ENCODE measurements at regions not wholly inside any gene's neighbourhood (a gene's known extent, or its start where the extent isn't known, plus 50 kb on each side); places are given as distances from the start of the nearest gene placed in this dataset.
"Not testable (repeated sequence)": the region's sequence is repeated elsewhere in the genome, so short reads cannot be mapped to it uniquely, and the experiment has no call there.

DNA sequence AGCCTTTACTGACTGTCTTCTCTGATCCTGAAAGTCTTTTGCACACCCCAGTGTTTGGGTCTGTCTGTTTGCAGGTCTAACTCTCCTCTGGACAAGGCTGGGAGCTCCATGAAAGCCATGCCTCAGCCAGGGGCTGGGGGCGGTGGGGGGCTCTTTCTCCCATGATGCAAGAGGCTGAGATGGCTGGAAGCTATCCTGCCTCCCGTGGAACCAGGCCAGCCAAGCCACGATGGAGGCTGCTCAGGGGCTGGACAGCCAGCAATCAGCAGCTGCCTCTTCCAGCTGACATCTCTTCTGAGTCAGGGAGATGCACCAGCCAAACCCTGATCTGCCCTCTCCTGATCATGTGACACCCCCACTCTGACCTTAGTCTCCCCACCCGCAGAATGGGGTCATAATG lies 154.0 kb downstream of the BARX1 start:
- Histone ChIP-seq H3K9ac (ENCODE audit: low read length) (no peak overlapping the region), H3K27me3 (ENCODE audit: control insufficient read depth, insufficient read depth, low read length) (no peaks in the 10 kb centered on the region)

DNA sequence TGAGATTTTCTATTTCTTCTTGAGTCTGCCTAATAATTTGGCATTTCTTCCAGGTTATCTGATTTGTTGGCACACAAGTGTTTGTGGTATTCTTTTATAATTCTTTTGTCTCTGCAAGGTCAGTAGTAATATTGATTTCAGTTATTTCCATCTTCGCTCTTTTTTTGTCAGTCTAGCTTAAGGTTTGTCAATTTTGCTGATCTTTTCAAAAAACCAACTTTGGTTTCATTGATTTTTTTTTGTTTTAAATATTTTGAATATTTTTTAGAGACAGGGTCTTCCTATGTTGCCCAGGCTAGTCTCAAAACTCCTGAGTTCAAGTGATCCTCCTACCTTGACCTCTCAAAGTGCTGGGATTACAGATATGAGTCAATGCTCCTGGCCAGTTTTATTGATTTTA lies 162.8 kb downstream of the BARX1 start:
- H3K9me3 ChIP-seq (ENCODE audit: control insufficient read depth, low read depth, low read length): no peaks in the 10 kb centered on the region
- no peaks in the 10 kb centered on the region for H3K27me3 ChIP-seq (ENCODE audit: control insufficient read depth, insufficient read depth, low read length)
- no peaks in the 10 kb centered on the region for H3K36me3 ChIP-seq (ENCODE audit: control insufficient read depth, low read depth, low read length)
- no peak overlapping the region for H3K4me3 ChIP-seq (ENCODE audit: low read length)
- no peak overlapping the region for H3K9ac ChIP-seq (ENCODE audit: low read length)
- no peak overlapping the region for H3K27ac ChIP-seq (ENCODE audit: low read length)
- H3K4me1 ChIP-seq (ENCODE audit: control insufficient read depth, low read depth, low read length): peaks cover 6% of the 10 kb centered on the region

More for the DNA sequence above, 154.0 kb downstream of the BARX1 start:
- no peaks in the 10 kb centered on the region for H3K9me3 ChIP-seq (ENCODE audit: control insufficient read depth, low read depth, low read length)
- no peaks in the 10 kb centered on the region for H3K36me3 ChIP-seq (ENCODE audit: control insufficient read depth, low read depth, low read length)
- no peak overlapping the region for H3K4me3 ChIP-seq (ENCODE audit: low read length)
- H3K27ac ChIP-seq (ENCODE audit: low read length): no peak overlapping the region
- no peaks in the 10 kb centered on the region for H3K4me1 ChIP-seq (ENCODE audit: control insufficient read depth, low read depth, low read length)

GRCh38 chr9:93786204-93786603 lies 169.0 kb downstream of the BARX1 start:
- Histone ChIP-seq H3K36me3 (ENCODE audit: control insufficient read depth, low read depth, low read length) (no peaks in the 10 kb centered on the region), H3K9ac (ENCODE audit: low read length) (no peak overlapping the region), H3K27me3 (ENCODE audit: control insufficient read depth, insufficient read depth, low read length) (no peaks in the 10 kb centered on the region), H3K27ac (ENCODE audit: low read length) (no peak overlapping the region), H3K4me1 (ENCODE audit: control insufficient read depth, low read depth, low read length) (no peaks in the 10 kb centered on the region), H3K9me3 (ENCODE audit: control insufficient read depth, low read depth, low read length) (no peaks in the 10 kb centered on the region), H3K4me3 (ENCODE audit: low read length) (no peak overlapping the region)

- Histone ChIP-seq H3K4me3 (ENCODE audit: low read length) (no peak overlapping the region), H3K27ac (ENCODE audit: low read length) (no peak overlapping the region), H3K27me3 (ENCODE audit: control insufficient read depth, insufficient read depth, low read length) (no peaks in the 10 kb centered on the region), H3K4me1 (ENCODE audit: control insufficient read depth, low read depth, low read length) (no peaks in the 10 kb centered on the region), H3K9me3 (ENCODE audit: control insufficient read depth, low read depth, low read length) (no peaks in the 10 kb centered on the region), H3K36me3 (ENCODE audit: control insufficient read depth, low read depth, low read length) (no peaks in the 10 kb centered on the region), H3K9ac (ENCODE audit: low read length) (no peak overlapping the region)
Observed at GRCh38 chr9:93776873-93777272, 178.3 kb downstream of the BARX1 start.

DNA sequence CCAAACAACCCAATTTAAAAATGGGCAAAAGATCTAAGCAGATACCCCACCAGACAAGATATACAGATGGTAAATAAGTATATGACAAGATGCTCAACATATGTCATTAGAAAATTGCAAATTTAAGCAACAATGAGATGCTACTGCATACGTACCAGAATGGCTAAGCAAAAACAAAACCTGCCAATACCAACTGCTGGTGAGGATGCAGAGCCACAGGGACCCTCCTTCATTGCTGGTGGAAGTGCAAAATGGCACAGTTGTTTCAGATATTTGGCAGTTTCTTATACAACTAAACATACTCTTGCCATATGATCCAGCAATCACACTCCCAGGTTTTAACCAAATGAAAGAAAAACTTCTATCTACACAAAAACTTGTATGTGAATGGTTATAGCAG lies 178.9 kb downstream of the BARX1 start:
- H3K4me3 ChIP-seq (ENCODE audit: low read length): no peak overlapping the region
- no peaks in the 10 kb centered on the region for H3K27me3 ChIP-seq (ENCODE audit: control insufficient read depth, insufficient read depth, low read length)
- H3K27ac ChIP-seq (ENCODE audit: low read length): no peak overlapping the region
- H3K36me3 ChIP-seq (ENCODE audit: control insufficient read depth, low read depth, low read length): no peaks in the 10 kb centered on the region
- H3K9me3 ChIP-seq (ENCODE audit: control insufficient read depth, low read depth, low read length): no peaks in the 10 kb centered on the region
- H3K4me1 ChIP-seq (ENCODE audit: control insufficient read depth, low read depth, low read length): no peaks in the 10 kb centered on the region
- H3K9ac ChIP-seq (ENCODE audit: low read length): no peak overlapping the region

DNA sequence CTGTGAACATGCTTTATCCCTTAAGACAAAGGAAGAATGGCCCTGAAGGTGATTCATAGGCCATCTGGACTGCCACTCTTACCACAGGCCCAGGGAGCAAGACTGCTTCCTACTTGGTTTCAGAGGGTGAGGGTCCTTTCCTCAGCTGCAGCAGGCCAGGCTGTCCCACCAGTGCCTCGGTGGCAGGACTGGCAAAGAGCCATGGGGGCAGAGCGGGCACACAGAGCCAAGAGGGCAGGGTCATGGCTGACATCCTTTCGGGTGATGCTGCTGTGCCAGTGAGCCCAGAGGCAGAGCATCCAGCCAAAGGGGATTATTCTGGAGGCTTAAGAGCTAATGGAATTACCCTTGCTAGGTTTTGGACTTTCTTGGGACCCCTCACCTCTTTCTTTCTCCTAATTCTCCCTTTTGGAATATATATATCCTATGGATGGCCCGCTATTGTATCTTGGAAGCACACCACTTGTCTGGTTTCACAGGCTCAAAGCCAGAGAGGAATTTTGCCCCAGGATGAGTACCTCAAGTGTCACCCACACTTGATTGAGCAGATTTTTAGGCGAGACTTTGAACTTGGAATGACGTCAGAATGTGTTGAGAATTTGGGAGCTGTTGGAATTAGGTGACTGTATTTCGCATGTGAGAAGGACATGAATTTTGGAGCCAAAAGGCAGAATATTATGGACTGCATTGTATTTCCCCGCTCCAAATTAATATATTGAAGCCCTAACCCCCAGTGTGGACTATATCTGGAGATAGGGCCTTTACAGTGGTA lies 180.6 kb downstream of the BARX1 start:
- H3K4me3 ChIP-seq (ENCODE audit: low read length): no peak overlapping the region
- no peak overlapping the region for H3K27ac ChIP-seq (ENCODE audit: low read length)
- H3K4me1 ChIP-seq (ENCODE audit: control insufficient read depth, low read depth, low read length): no peaks in the 10 kb centered on the region
- no peaks in the 10 kb centered on the region for H3K36me3 ChIP-seq (ENCODE audit: control insufficient read depth, low read depth, low read length)
- no peaks in the 10 kb centered on the region for H3K9me3 ChIP-seq (ENCODE audit: control insufficient read depth, low read depth, low read length)
- no peak overlapping the region for H3K9ac ChIP-seq (ENCODE audit: low read length)
- no peaks in the 10 kb centered on the region for H3K27me3 ChIP-seq (ENCODE audit: control insufficient read depth, insufficient read depth, low read length)

GRCh38 chr9:93771276-93771675 lies 183.9 kb downstream of the BARX1 start:
- H3K27ac ChIP-seq (ENCODE audit: low read length): no peak overlapping the region
- no peaks in the 10 kb centered on the region for H3K27me3 ChIP-seq (ENCODE audit: control insufficient read depth, insufficient read depth, low read length)
- peaks cover 1% of the 10 kb centered on the region for H3K9me3 ChIP-seq (ENCODE audit: control insufficient read depth, low read depth, low read length)
- H3K9ac ChIP-seq (ENCODE audit: low read length): no peak overlapping the region
- no peaks in the 10 kb centered on the region for H3K36me3 ChIP-seq (ENCODE audit: control insufficient read depth, low read depth, low read length)
- no peak overlapping the region for H3K4me3 ChIP-seq (ENCODE audit: low read length)
- H3K4me1 ChIP-seq (ENCODE audit: control insufficient read depth, low read depth, low read length): no peaks in the 10 kb centered on the region

- Histone ChIP-seq H3K36me3 (ENCODE audit: control insufficient read depth, low read depth, low read length) (no peaks in the 10 kb centered on the region), H3K27me3 (ENCODE audit: control insufficient read depth, insufficient read depth, low read length) (no peaks in the 10 kb centered on the region), H3K9me3 (ENCODE audit: control insufficient read depth, low read depth, low read length) (peaks cover 12% of the 10 kb centered on the region), H3K4me1 (ENCODE audit: control insufficient read depth, low read depth, low read length) (peaks cover 17% of the 10 kb centered on the region), H3K27ac (ENCODE audit: low read length) (no peak overlapping the region), H3K9ac (ENCODE audit: low read length) (no peak overlapping the region), H3K4me3 (ENCODE audit: low read length) (no peak overlapping the region)
Observed at GRCh38 chr9:93761822-93762221, 185.4 kb downstream of the PHF2 start.

- H3K27me3 ChIP-seq (ENCODE audit: control insufficient read depth, insufficient read depth, low read length): no peaks in the 10 kb centered on the region
- H3K27ac ChIP-seq (ENCODE audit: low read length): no peak overlapping the region
- H3K4me3 ChIP-seq (ENCODE audit: low read length): no peak overlapping the region
- no peaks in the 10 kb centered on the region for H3K4me1 ChIP-seq (ENCODE audit: control insufficient read depth, low read depth, low read length)
- H3K9ac ChIP-seq (ENCODE audit: low read length): no peak overlapping the region
- no peaks in the 10 kb centered on the region for H3K36me3 ChIP-seq (ENCODE audit: control insufficient read depth, low read depth, low read length)
- peaks cover 37% of the 10 kb centered on the region for H3K9me3 ChIP-seq (ENCODE audit: control insufficient read depth, low read depth, low read length)
Observed at GRCh38 chr9:93750045-93750444, 173.7 kb downstream of the PHF2 start.

DNA sequence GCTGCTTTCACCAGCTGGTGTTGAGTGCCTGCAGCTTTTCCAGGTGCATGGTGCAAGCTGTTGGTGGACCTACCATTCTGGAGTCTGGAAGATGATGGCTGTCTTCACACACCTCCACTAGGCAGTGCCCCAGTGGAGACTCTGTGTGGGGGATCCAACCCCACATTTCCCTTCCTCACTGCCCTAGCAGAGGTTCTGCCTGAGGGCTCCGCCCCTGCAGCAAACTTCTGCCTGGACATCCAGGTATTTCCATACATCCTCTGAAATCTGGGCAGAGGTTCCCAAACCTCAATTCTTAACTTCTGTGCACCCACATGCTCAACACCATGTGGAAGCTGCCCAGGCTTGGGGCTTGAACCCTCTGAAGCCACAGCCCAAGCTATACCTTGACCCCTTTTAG lies 172.4 kb downstream of the PHF2 start:
- H3K36me3 ChIP-seq (ENCODE audit: control insufficient read depth, low read depth, low read length); H3K4me3 ChIP-seq (ENCODE audit: low read length); H3K9ac ChIP-seq (ENCODE audit: low read length); H3K27me3 ChIP-seq (ENCODE audit: control insufficient read depth, insufficient read depth, low read length); H3K4me1 ChIP-seq (ENCODE audit: control insufficient read depth, low read depth, low read length); H3K27ac ChIP-seq (ENCODE audit: low read length): not testable (repeated sequence)
- H3K9me3 ChIP-seq (ENCODE audit: control insufficient read depth, low read depth, low read length): peaks cover 40% of the 10 kb centered on the region

DNA sequence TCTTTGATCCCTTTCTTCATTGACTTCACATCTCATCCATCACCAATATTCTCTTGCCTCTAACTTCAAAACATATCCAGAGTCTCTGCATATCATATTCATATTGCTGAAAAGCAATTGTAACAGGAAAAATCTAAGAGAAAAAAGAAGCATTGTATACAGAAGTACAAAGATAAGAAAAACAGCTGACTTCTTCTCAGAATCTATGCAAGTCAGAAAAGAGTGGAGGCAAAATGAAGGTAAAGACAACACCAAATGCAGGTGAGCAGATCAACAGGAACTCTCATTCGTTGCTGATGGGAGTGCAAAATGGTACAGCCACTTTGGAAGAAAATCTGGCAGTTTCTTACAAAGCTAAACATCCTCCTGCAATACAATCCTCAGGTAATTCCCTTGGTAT lies 155.6 kb downstream of the PHF2 start:
- H3K4me1 ChIP-seq (ENCODE audit: control insufficient read depth, low read depth, low read length): no peaks in the 10 kb centered on the region
- no peak overlapping the region for H3K4me3 ChIP-seq (ENCODE audit: low read length)
- H3K27ac ChIP-seq (ENCODE audit: low read length): no peak overlapping the region
- no peaks in the 10 kb centered on the region for H3K27me3 ChIP-seq (ENCODE audit: control insufficient read depth, insufficient read depth, low read length)
- no peak overlapping the region for H3K9ac ChIP-seq (ENCODE audit: low read length)
- H3K9me3 ChIP-seq (ENCODE audit: control insufficient read depth, low read depth, low read length): peaks cover 8% of the 10 kb centered on the region
- no peaks in the 10 kb centered on the region for H3K36me3 ChIP-seq (ENCODE audit: control insufficient read depth, low read depth, low read length)

DNA sequence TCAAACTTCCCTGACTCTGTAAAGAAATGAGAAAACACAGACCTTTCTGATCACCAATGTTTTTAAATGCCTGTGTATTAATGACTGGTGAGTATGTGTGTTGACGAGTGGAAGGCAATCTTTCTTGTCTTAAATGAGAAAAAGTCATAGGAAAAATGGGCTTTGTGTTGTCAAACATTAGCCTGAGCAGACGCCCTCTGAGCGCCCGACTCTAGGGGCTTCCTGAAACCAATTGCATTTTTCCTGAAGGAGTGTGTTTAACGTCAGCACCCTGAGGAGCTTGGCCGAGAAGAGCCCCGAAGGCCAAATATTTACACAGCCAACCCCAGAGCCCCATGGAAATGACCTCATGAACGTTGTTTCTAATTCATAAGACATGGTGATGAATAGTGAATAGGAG lies 154.3 kb downstream of the PHF2 start:
- H3K9ac ChIP-seq (ENCODE audit: low read length): no peak overlapping the region
- H3K9me3 ChIP-seq (ENCODE audit: control insufficient read depth, low read depth, low read length): peaks cover 8% of the 10 kb centered on the region
- H3K4me3 ChIP-seq (ENCODE audit: low read length): no peak overlapping the region
- no peaks in the 10 kb centered on the region for H3K27me3 ChIP-seq (ENCODE audit: control insufficient read depth, insufficient read depth, low read length)
- H3K36me3 ChIP-seq (ENCODE audit: control insufficient read depth, low read depth, low read length): no peaks in the 10 kb centered on the region
- H3K4me1 ChIP-seq (ENCODE audit: control insufficient read depth, low read depth, low read length): no peaks in the 10 kb centered on the region
- H3K27ac ChIP-seq (ENCODE audit: low read length): no peak overlapping the region
